ENCODE measurements at regions not wholly inside any gene's neighbourhood (a gene's known extent, or its start where the extent isn't known, plus 50 kb on each side); places are given as distances from the start of the nearest gene placed in this dataset.

- peak; percentile 63 for DNase-seq
Measured at GRCh38 chr16:85393674-85394451, 219.3 kb upstream of the GSE1 start.

DNA sequence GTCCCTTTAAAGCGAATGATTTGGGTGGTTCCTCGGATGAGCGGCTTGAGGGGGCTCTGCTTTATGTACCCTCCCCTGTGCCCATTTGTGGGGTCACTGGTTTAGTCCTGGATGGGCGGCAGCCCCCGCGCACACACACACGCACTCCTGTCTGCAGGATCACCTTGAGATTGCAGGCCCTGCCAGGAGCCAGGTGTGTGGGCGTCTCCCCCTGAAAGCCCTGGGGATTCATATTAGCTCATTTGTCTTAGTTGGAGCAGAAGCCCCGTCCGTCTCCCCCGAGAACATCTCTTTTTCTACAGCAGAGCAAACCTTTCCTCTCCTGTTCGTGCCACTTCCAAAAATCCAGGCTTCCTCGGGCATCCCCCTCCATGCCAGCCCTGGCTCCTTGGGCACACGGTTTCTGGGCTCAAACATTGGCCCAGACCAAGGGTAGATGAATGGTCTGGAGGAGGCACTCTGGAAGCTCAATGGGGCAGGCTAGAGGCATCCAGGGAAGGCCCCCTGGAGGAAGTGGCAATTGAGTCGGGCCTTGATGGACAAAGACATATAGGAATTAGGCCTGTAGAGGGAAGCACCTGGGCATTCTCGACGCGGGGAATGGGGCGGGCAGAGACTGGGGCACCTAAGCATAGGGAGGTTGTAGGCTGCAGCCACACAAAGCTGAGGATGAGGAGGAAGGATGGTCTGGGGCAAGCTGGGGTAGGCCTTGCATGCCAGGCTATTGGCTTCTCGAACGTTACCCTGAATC is 218.5 kb upstream of the GSE1 start:
- DNase-seq, result no peak

DNA sequence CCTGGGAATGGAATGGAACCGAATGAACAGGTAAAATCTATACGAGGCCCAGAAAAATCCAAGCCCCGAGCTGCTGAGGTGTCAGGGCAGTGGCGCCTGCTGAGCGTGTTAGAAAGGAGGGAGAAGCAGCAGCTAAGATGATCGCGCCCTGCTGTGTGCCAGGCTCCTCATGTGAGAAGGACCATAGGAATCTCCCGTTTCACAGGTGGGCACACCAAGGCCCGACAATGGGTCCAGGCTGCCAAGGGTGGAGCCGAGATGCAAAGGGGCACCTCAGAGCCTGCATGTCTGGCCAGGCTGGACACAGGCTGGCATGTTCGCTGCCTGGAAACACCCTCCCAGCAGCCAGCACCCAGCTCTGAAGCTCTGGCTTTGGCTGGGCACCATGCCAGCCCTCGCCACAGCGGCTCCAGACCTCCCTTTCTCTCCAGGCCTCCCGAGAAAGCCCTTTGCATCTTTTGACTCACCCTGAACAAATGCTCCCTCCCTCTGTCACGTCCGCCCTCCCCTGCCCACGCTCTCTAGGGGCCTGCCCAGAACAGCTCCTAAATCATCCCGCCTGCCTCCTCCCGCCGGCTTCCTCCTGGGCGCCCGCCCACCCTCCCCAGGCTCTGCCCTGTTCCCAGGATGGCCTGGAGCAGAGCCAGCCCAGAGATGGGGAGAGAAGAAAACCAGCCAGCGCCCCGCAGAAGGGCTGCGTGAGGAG is 217.8 kb upstream of the GSE1 start:
- peak; percentile 99 for DNase-seq

DNA sequence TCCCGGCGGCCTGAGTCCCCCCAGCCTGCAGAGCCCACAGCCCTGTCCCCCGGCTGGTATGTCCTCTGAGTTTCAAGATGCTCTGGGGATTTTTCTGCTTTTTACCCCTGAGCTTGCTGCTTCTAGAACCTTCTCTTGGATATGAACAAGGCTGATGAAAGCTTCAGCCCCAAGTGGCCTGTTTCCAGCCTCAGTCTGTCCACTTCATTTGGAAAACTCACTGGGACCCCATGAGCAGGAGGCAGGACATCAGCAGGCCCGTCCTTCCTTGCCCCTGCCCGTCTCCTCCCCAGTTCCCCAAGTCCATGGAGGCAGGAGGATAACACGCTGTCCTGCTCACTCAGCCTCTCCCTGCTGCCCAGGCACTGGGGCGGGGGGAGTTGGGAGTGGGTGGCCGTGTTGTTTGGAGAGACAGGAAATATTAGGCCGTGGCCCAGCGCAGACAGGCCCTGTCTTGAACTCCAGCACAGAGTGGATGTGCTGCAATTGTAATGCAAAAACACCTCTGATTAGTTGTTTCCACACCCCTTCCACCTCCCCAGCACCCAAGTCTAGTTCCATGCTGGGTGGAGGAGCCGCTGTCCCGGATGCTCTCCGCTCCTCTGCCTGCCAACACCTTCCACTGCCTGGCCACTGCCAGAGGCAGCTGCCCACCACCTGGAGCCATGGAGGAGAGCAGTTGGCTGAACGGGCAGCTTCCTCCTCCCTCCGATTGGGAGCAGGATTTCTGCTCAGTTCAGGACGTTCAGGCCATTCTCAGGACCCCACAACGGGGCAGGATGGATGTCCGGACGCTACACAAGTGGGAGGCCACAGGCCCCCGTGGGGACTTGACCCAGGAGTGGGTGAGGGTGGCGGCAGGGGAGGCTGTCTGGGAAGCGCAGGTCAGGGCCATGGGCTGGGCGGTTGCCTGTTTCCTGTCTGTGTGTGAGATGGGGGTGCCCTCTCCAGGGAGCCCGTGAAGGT is 216.9 kb upstream of the GSE1 start:
- peak; percentile 28 for DNase-seq

DNA sequence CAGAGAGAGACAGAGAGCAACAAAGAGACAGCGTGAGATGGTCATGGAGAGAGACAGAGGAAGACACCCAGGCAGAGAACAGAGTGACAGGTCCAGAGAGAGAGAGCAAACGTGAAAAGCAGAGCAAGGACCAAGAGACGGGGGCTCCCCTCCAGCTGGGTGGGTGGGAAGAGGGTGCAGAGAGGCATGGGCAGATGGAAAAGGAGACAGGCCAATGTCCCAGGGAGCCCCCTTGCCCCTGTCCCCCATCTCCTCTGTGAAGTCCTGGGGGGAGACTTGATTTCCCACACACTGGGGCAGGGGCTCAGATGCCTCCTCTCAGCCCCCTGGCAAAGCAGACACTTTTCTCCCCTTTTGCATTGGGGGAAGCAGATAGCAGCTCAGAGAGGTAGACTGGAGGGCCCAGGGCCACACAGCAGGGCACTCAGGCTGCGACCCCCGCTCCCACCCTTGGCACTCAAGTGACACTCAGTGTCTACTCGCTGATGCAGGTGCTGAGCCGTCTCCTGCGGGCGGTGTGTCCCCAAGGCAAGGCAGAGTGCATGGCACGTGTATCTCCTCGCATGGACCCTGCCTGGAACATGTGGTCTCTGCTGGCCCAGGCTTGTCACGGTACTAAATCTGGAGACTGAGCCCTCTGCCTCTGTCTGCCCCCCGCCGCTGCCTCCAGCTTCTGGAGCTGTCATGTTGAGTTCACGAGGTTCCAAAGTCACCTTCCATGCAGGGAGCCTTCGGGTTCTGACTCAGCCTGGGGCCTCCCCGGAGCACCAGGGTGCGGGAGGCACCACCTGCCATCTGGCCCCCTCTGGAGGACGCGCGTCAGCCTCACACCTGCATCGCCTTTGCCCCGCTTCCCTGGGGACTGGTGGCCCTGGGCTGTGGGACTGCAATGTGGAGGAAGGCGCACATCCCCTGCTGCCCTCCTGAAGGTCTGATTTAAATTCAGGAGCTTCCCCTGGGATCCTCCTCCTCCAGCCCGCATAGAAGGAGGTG is 215.9 kb upstream of the GSE1 start:
- no peak for DNase-seq

DNA sequence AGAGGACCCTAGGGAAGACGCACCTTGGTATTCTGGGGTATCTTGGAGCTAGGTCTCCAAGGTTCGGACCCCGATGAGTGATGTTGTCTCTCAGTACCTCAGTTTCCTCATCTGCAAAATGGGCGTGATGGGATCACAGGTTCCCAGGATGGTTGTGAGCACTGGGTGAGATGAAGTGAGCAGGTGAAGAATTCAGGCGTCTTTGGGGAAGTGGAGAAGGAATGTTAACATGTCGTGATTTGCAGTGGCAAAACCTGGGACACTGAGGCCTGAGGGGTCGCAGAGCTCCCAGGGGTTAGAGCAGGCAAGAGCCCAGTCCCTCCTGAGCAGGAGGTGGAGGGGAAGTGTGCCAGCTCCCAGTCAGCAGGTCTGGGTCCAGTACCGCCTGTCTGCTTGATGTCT is 215.1 kb upstream of the GSE1 start:
- no peak for DNase-seq

GRCh38 chr16:85398688-85399582 is 214.2 kb upstream of the GSE1 start:
- DNase-seq, result no peak

GRCh38 chr16:85399583-85400284 is 213.4 kb upstream of the GSE1 start:
- no peak for DNase-seq

DNA sequence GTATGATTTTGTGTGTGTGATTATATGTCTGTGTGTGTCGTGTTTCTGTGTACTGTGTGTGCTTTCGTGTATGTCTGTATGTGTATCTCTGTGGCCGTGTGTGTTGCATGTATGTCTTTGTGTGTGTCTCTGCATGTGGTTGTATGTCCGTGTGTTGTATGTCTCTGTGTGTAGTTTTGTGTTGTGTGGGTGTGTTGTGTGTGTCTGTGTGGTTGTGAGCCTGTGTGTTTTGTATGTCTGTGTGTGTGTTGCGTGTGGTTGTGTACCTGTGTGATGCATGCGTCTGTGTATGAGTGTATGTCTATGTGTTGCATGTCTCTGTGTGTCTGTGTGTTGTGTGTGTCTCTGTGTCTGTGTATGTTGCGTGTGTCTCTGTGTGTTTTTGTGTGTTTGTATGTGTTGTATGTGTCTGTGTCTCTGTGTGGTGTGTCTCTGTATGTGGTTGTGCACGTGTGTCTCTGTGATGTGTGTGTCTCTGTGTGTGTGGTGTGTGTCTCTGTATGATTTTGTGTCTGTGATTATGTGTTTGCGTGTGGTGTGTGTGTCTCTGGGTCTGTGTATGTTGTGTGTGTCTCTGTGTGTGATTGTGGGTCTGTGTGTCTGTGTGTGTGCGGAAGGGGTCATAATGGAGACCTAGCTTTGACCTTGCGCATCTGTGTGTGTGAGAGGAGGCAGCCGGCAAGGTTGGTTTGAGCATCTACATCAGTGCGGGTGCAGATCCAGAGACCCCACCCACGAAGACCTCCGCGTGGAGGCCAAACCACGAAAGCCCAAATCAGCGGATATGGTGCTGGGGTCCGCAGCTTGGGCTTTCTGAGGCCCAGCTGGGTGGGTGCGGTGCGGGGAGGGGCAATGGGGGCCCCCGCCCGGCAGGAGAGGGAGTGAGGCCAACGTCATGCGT is 212.6 kb upstream of the GSE1 start:
- no peak for DNase-seq

DNA sequence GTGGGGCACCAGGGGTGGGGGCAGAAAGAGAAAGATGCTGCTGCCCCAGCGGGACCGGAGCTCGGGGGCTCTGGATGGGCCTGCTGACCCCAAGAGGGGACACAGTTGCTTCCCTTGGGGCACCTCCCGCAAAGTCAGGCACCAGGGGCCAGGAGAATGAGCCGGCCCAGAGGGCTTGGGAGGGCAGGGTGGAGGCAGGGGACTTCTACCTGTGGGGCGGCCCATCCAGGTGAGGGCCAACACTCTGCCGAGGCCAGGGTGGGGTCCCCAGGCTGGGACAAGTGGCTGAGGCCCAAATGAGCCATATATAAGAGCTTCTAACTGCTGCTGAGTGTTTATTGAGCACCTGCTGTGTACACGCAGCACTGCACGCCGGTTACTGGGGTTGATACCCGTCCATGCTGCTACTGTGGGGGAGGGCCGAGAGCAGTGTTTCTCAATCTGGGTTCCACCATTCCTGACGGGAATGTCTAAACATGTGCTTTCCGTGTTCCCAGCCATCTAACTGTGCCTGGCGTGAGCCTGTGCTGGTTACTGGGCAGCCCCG is 211.7 kb upstream of the GSE1 start:
- DNase-seq, result no peak

- no peak for DNase-seq
Measured at GRCh38 chr16:85401917-85402766, 211.0 kb upstream of the GSE1 start.

GRCh38 chr16:85402910-85403692 is 210.0 kb upstream of the GSE1 start:
- DNase-seq, result peak; percentile 65

DNA sequence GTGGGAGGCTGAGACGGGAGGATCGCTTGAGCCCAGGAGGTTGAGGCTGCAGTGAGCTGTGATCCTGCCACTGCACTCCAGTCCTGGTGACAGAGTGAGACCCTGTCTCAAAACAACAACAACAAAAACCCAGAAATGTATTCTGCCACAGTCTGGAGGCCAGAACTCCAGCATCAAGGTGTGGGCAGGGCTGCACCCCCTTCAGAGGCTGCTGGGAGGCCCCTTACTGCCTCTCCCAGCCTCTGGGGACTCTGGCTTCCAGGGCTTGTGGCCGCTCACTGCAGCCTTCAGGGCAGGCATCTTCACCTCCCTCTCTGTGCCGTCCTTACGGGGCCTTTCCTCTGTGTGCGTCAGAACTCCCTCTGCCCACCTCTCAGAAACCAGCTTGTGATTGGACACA is 209.4 kb upstream of the GSE1 start:
- DNase-seq, result no peak

GRCh38 chr16:85412911-85413520 is 200.1 kb upstream of the GSE1 start:
- no peak for DNase-seq
